A673 (cell line): ENCODE measurements at regions not wholly inside any gene's neighbourhood (a gene's known extent, or its start where the extent isn't known, plus 50 kb on each side); places are given as distances from the start of the nearest gene placed in this dataset.

Source experiments
- BruUV-seq: library from RNA; stranded (reverse); fragments of 400-500 nt; replicated peaks from 2 replicates; lab custom pipeline; 2021; lab: Mats Ljungman, UMichigan
- CTCF ChIA-PET: fragments of 300-600 bp; sonication (Branson Sonifier 250); formaldehyde crosslinking; loops from one replicate; lab custom pipeline; 2022; ENCODE audit warnings: antibody characterized with exemption; lab: Charles Lee
- POLR2A ChIA-PET: fragments of 300-600 bp; sonication (Branson Sonifier 250); formaldehyde crosslinking; loops from one replicate; lab custom pipeline; 2022; ENCODE audit warnings: antibody characterized with exemption; ENCODE audit not compliant: low non-redundant PET; lab: Charles Lee
- DNase-seq: peaks from one replicate; pipeline ENCODE4 v3.0.0-alpha.2; 2015; ENCODE audit warnings: low spot score
- H3K27ac ChIP-seq: fragments of 200-600 bp; sonication (generic); 2 replicates; pipeline ENCODE4 v1.5.1; 2016; ENCODE audit warnings: mixed run types, low read depth, mild to moderate bottlenecking, mixed read lengths, antibody characterized with exemption, low read length; ENCODE audit not compliant: poor library complexity, severe bottlenecking
- H3K27me3 ChIP-seq: fragments of 200-600 bp; sonication (generic); replicated peaks from 2 replicates; pipeline ENCODE4 v1.6.1; 2017; ENCODE audit warnings: mixed run types, low read depth, mild to moderate bottlenecking, mixed read lengths, antibody characterized with exemption, low read length; ENCODE audit not compliant: insufficient read depth, poor library complexity
- H3K36me3 ChIP-seq: fragments of 200-600 bp; sonication (generic); 2 replicates; pipeline ENCODE4 v1.6.1; 2016; ENCODE audit warnings: mixed run types, mild to moderate bottlenecking, mixed read lengths, antibody characterized with exemption, low read length; ENCODE audit not compliant: insufficient read depth, poor library complexity, severe bottlenecking
- H3K4me1 ChIP-seq: fragments of 200-600 bp; sonication (generic); 2 replicates; pipeline ENCODE4 v1.6.1; 2017; ENCODE audit warnings: mixed run types, mild to moderate bottlenecking, mixed read lengths, antibody characterized with exemption, low read length; ENCODE audit not compliant: insufficient read depth, poor library complexity, severe bottlenecking
- H3K4me3 ChIP-seq: fragments of 200-600 bp; sonication (generic); 2 replicates; pipeline ENCODE4 v1.5.1; 2016; ENCODE audit warnings: low read depth, mixed run types, mild to moderate bottlenecking, mixed read lengths, low read length; ENCODE audit not compliant: poor library complexity, severe bottlenecking
- H3K9me3 ChIP-seq: fragments of 200-600 bp; sonication (generic); 2 replicates; pipeline ENCODE4 v1.6.1; 2016; ENCODE audit warnings: mixed run types, low read depth, mild to moderate bottlenecking, mixed read lengths, antibody characterized with exemption, low read length; ENCODE audit not compliant: poor library complexity, severe bottlenecking
- EZH2 ChIP-seq: fragments of 200-600 bp; sonication (generic); IDR thresholded peaks from 2 replicates; pipeline ENCODE4 v1.6.1; 2017; ENCODE audit warnings: borderline replicate concordance, low read depth, mild to moderate bottlenecking, mixed read lengths, antibody characterized with exemption, low read length; ENCODE audit not compliant: poor library complexity, severe bottlenecking
- intact Hi-C: fragments of 100-400 bp; cut with micrococcal nuclease; formaldehyde crosslinking; loops from one replicate; pipeline ENCODE4 v1.10.0; 2022; ENCODE audit not compliant: unreplicated experiment
- TF ChIP-seq, protein P1 (sequence below): fragments of 300-800, 200-600 bp; sonication (generic); conservative IDR thresholded peaks from 2 replicates; pipeline ENCODE4 v1.5.1; 2017; ENCODE audit warnings: low read depth, mild to moderate bottlenecking, antibody characterized with exemption, low read length, moderate library complexity, mixed read lengths

GRCh38 chr12:90393089-90393488 lies 561.9 kb downstream of the CCER1 start:
- TF ChIP-seq, protein P1, sequence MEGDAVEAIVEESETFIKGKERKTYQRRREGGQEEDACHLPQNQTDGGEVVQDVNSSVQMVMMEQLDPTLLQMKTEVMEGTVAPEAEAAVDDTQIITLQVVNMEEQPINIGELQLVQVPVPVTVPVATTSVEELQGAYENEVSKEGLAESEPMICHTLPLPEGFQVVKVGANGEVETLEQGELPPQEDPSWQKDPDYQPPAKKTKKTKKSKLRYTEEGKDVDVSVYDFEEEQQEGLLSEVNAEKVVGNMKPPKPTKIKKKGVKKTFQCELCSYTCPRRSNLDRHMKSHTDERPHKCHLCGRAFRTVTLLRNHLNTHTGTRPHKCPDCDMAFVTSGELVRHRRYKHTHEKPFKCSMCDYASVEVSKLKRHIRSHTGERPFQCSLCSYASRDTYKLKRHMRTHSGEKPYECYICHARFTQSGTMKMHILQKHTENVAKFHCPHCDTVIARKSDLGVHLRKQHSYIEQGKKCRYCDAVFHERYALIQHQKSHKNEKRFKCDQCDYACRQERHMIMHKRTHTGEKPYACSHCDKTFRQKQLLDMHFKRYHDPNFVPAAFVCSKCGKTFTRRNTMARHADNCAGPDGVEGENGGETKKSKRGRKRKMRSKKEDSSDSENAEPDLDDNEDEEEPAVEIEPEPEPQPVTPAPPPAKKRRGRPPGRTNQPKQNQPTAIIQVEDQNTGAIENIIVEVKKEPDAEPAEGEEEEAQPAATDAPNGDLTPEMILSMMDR, result no peak
- TF ChIP-seq EZH2, result no peak
- BruUV-seq, result no TSS peak
- no peaks in the 10 kb centered on the region for H3K27me3 ChIP-seq
- peaks cover 18% of the 10 kb centered on the region for H3K9me3 ChIP-seq
- H3K4me1 ChIP-seq, result no peaks in the 10 kb centered on the region
- intact Hi-C loops, result no loop called here
- H3K36me3 ChIP-seq, result no peaks in the 10 kb centered on the region
- no peak for DNase-seq
- CTCF ChIA-PET, result no interaction called here
- POLR2A ChIA-PET, result no interaction called here
- H3K4me3 ChIP-seq, result no peak overlapping the region
- H3K27ac ChIP-seq, result no peak overlapping the region

DNA sequence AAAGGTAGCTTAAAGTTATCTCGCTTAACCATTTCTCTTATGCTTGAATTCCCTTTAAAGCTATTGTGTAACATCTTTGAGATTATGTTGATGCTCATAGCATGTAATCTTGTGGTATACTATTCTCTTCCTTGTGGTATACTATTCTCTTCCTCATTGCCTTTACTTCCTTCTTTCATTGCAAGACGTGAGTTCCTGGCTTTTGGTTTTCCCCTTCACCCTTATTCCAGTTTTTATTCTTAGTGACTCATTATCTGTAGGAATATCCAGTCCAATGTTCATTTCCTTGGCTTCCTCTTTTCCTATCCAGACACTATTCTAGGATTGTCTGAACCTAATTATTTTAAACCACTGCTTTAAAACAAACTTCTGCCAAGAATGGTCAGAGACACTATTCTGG lies 564.0 kb downstream of the CCER1 start:
- no peak overlapping the region for H3K27ac ChIP-seq
- DNase-seq, result no peak
- CTCF ChIA-PET, result no interaction called here
- no peak overlapping the region for H3K4me3 ChIP-seq
- no peaks in the 10 kb centered on the region for H3K36me3 ChIP-seq
- TF ChIP-seq, protein P1, result no peak
- no peak for TF ChIP-seq EZH2
- POLR2A ChIA-PET, result no interaction called here
- H3K9me3 ChIP-seq, result peaks cover 12% of the 10 kb centered on the region
- H3K4me1 ChIP-seq, result no peaks in the 10 kb centered on the region
- H3K27me3 ChIP-seq, result no peaks in the 10 kb centered on the region
- no TSS peak for BruUV-seq
- intact Hi-C loops, result no loop called here

- no peak for DNase-seq
- intact Hi-C loops, result no loop called here
- no TSS peak for BruUV-seq
- Histone ChIP-seq H3K36me3 (no peaks in the 10 kb centered on the region), H3K9me3 (no peaks in the 10 kb centered on the region), H3K4me3 (no peak overlapping the region), H3K4me1 (no peaks in the 10 kb centered on the region), H3K27ac (no peak overlapping the region), H3K27me3 (no peaks in the 10 kb centered on the region)
- CTCF ChIA-PET, result no interaction called here
- POLR2A ChIA-PET, result no interaction called here
- no peak for TF ChIP-seq EZH2
- TF ChIP-seq, protein P1, result no peak
Observed at GRCh38 chr12:90368081-90368480, 586.9 kb downstream of the CCER1 start.
